IMR-90 (cell line): ENCODE measurements at regions not wholly inside any gene's neighbourhood (a gene's known extent, or its start where the extent isn't known, plus 50 kb on each side); places are given as distances from the start of the nearest gene placed in this dataset.
"Not testable (repeated sequence)": the region's sequence is repeated elsewhere in the genome, so short reads cannot be mapped to it uniquely, and the experiment has no call there.

ENCODE experiments used
- ATAC-seq: fragments of 200-7000 bp; cut with Tn5 transposase; 2 replicates; pipeline ENCODE4 v1.9.1; 2020; ENCODE audit warnings: low read depth, mild to moderate bottlenecking, moderate library complexity
- BruUV-seq: library from RNA; stranded (reverse); fragments of 400-500 nt; replicated peaks from 2 replicates; lab custom pipeline; 2021; lab: Mats Ljungman, UMichigan
- CTCF ChIA-PET: fragments of 300-600 bp; formaldehyde crosslinking; extraction: SDS; loops from one replicate; lab custom pipeline; 2021; ENCODE audit warnings: antibody characterized with exemption; lab: Yijun Ruan, JAX
- POLR2A ChIA-PET: fragments of 300-600 bp; sonication (Branson Sonifier 250); formaldehyde crosslinking; loops from one replicate; lab custom pipeline; 2022; ENCODE audit warnings: antibody characterized with exemption; ENCODE audit not compliant: unreplicated experiment; lab: Charles Lee
- DNase-seq: peaks from one replicate; pipeline ENCODE4 v3.0.0; 2013
- H2AFZ ChIP-seq: replicated peaks from 2 replicates; pipeline ENCODE3; 2013; ENCODE audit warnings: low read length, mild to moderate bottlenecking; ENCODE audit not compliant: poor library complexity
- H2AK5ac ChIP-seq: 2 replicates; pipeline ENCODE4 v1.6.1; 2013; ENCODE audit warnings: low read depth, low read length, inconsistent platforms
- H2AK9ac ChIP-seq: replicated peaks from 2 replicates; pipeline ENCODE3; 2013; ENCODE audit warnings: mild to moderate bottlenecking, low read depth, low read length, moderate library complexity; ENCODE audit not compliant: poor library complexity
- H2BK120ac ChIP-seq: 2 replicates; pipeline ENCODE4 v1.6.1; 2013; ENCODE audit warnings: low read depth, low read length, inconsistent platforms
- H2BK15ac ChIP-seq: 3 replicates; pipeline ENCODE4 v1.6.1; 2013; ENCODE audit warnings: low read depth, low read length, inconsistent platforms
- H2BK20ac ChIP-seq: 2 replicates; pipeline ENCODE4 v1.6.1; 2013; ENCODE audit warnings: low read depth, mild to moderate bottlenecking, inconsistent platforms, low read length, moderate library complexity
- H2BK5ac ChIP-seq: 2 replicates; pipeline ENCODE4 v1.6.1; 2013; ENCODE audit warnings: mild to moderate bottlenecking, low read depth, low read length, inconsistent platforms; ENCODE audit not compliant: poor library complexity, severe bottlenecking
- H3K14ac ChIP-seq: replicated peaks from 2 replicates; pipeline ENCODE4 v1.6.1; 2013; ENCODE audit warnings: low read depth, low read length, inconsistent platforms
- H3K18ac ChIP-seq: 2 replicates; pipeline ENCODE4 v1.6.1; 2013; ENCODE audit warnings: low read depth, low read length, control low read depth
- H3K23ac ChIP-seq: 2 replicates; pipeline ENCODE4 v1.6.1; 2013; ENCODE audit warnings: low read depth, low read length, inconsistent platforms
- H3K27ac ChIP-seq: 2 replicates; pipeline ENCODE4 v1.5.1; 2013; ENCODE audit warnings: mild to moderate bottlenecking, control low read depth, low read length; ENCODE audit not compliant: insufficient read depth
- H3K27me3 ChIP-seq: 2 replicates; pipeline ENCODE4 v1.6.1; 2013; ENCODE audit warnings: low read length; ENCODE audit not compliant: control insufficient read depth, insufficient read depth
- H3K36me3 ChIP-seq: 2 replicates; pipeline ENCODE4 v1.6.1; 2013; ENCODE audit warnings: low read length, mixed read lengths; ENCODE audit not compliant: control insufficient read depth, insufficient read depth
- H3K4ac ChIP-seq: 2 replicates; pipeline ENCODE4 v1.6.1; 2013; ENCODE audit warnings: low read depth, low read length, inconsistent platforms
- H3K4me1 ChIP-seq: 2 replicates; pipeline ENCODE4 v1.6.1; 2013; ENCODE audit warnings: low read length, mixed read lengths; ENCODE audit not compliant: control insufficient read depth, insufficient read depth
- H3K4me2 ChIP-seq: 2 replicates; pipeline ENCODE4 v1.6.1; 2013; ENCODE audit warnings: low read depth, mild to moderate bottlenecking, control low read depth, low read length, moderate library complexity
- H3K4me3 ChIP-seq: 2 replicates; pipeline ENCODE4 v1.5.1; 2013; ENCODE audit warnings: low read depth, mild to moderate bottlenecking, control low read depth, low read length, moderate library complexity; ENCODE audit not compliant: insufficient read depth
- H3K56ac ChIP-seq: 2 replicates; pipeline ENCODE4 v1.6.1; 2013; ENCODE audit warnings: low read length, inconsistent platforms; ENCODE audit not compliant: insufficient read depth; ENCODE audit errors: extremely low read depth
- H3K79me1 ChIP-seq, 2 experiments: 2 replicates each; pipeline ENCODE4 v1.6.1; 2013; ENCODE audit warnings: low read length in 2 of 2, inconsistent platforms in 1 of 2, low read depth in 1 of 2
- H3K9ac ChIP-seq: 2 replicates; pipeline ENCODE4 v1.6.1; 2013; ENCODE audit warnings: low read depth, low read length, control low read depth
- H3K9me1 ChIP-seq: 2 replicates; pipeline ENCODE4 v1.6.1; 2013; ENCODE audit warnings: low read length, inconsistent platforms; ENCODE audit not compliant: insufficient read depth
- H3K9me3 ChIP-seq: 2 replicates; pipeline ENCODE4 v1.6.1; 2013; ENCODE audit warnings: low read length; ENCODE audit not compliant: control insufficient read depth, insufficient read depth
- H4K20me1 ChIP-seq: 2 replicates; pipeline ENCODE4 v1.6.1; 2013; ENCODE audit warnings: low read length, inconsistent platforms; ENCODE audit not compliant: insufficient read depth
- H4K5ac ChIP-seq: 2 replicates; pipeline ENCODE4 v1.6.1; 2013; ENCODE audit warnings: mild to moderate bottlenecking, low read depth, low read length, control low read depth
- H4K8ac ChIP-seq, 2 experiments: 2 replicates each; pipeline ENCODE4 v1.6.1; 2013; ENCODE audit warnings: low read depth in 2 of 2, low read length in 2 of 2, control low read depth in 1 of 2, inconsistent platforms in 1 of 2
- H4K91ac ChIP-seq: 2 replicates; pipeline ENCODE4 v1.6.1; 2013; ENCODE audit warnings: low read depth, low read length, inconsistent platforms; ENCODE audit not compliant: insufficient read depth
- WGBS, 2 experiments: methylation state at CpG; one replicate each; pipeline versions ENCODE4 v1.1.5 to v1.1.7; 2013; ENCODE audit warnings: missing lambda C conversion rate in 2 of 2; ENCODE audit not compliant: insufficient read length in 1 of 2; ENCODE audit errors: extremely low coverage in 2 of 2; 5-methylcytosine and 5-hydroxymethylcytosine counted together
- dilution Hi-C: fragments of 300-500 bp; cut with HindIII; formaldehyde crosslinking; loops from one replicate; pipeline ENCODE4 v1.14.3; 2018; ENCODE audit warnings: low sequenced_read_pairs; ENCODE audit not compliant: unreplicated experiment
- in situ Hi-C: fragments of 300-500 bp; cut with MboI; formaldehyde crosslinking; loops from 3 replicates; pipeline ENCODE4 v1.14.3; 2019; ENCODE audit warnings: low sequenced_read_pairs, inconsistent platforms, mixed read lengths
- intact Hi-C: fragments of 100-400 bp; cut with micrococcal nuclease; formaldehyde crosslinking; loops from 2 replicates; pipeline ENCODE4 v1.10.0; 2022
- microRNA-seq, 2 experiments: library from miRNA; stranded (forward) in 1 of 2; unstranded in 1 of 2; fragments of 10-50 nt in 1 of 2; fragments of <30 nt in 1 of 2; gene quantifications in 1 of 2; microRNA quantifications in 1 of 2; one replicate each; pipeline versions ENCODE3 to v1.1.0; 2013 to 2020; ENCODE audit not compliant: insufficient read depth in 1 of 2, insufficient read length in 1 of 2, unreplicated experiment in 1 of 2
- small RNA-seq, 5 experiments: library from RNA; depleted of rRNA; stranded (forward); fragments of <200 nt; gene quantifications; one replicate each; pipeline ENCODE3, GENCODE V24; 2012

GRCh38 chrX:28528354-28528753 is 58.9 kb upstream of the IL1RAPL1 start:
- H3K14ac ChIP-seq, H3K18ac ChIP-seq, CTCF ChIA-PET, POLR2A ChIA-PET, ATAC-seq, dilution Hi-C loops, H3K4me2 ChIP-seq, H3K4me1 ChIP-seq, H3K27ac ChIP-seq, H2BK15ac ChIP-seq, H2BK20ac ChIP-seq, H3K27me3 ChIP-seq, DNase-seq, H4K20me1 ChIP-seq, H4K8ac ChIP-seq, BruUV-seq, H4K5ac ChIP-seq, H3K9me1 ChIP-seq, H2AK9ac ChIP-seq, H3K9ac ChIP-seq, H2BK120ac ChIP-seq, H3K4ac ChIP-seq, H2BK5ac ChIP-seq, in situ Hi-C loops, intact Hi-C loops, H3K79me1 ChIP-seq, H3K56ac ChIP-seq, H3K9me3 ChIP-seq, H4K91ac ChIP-seq, H3K23ac ChIP-seq, H3K4me3 ChIP-seq, H2AK5ac ChIP-seq, H2AFZ ChIP-seq, H3K36me3 ChIP-seq: not testable (repeated sequence)
- 70% methylated on average over 2 of the region's 5 CpGs; no CpG with 5 or more reads in 1 of the 2 experiments for WGBS, 2 experiments

Small RNA genes lying in the stretch of these regions (microRNA-seq; reads per million reads assigned to microRNA genes)
- 0 reads per million in 2 experiments for gene MIR6134

Small RNA genes lying in the stretch of these regions (small RNA-seq; reads per million reads assigned to genes)
- 0 to 0.08 (median 0) reads per million in 5 experiments for gene MIR6134
